ENCODE measurements at regions not wholly inside any gene's neighbourhood (a gene's known extent, or its start where the extent isn't known, plus 50 kb on each side); places are given as distances from the start of the nearest gene placed in this dataset.

GRCh38 chr13:54177466-54177865 is 1148.9 kb downstream of the OLFM4 start:
- Histone ChIP-seq H3K4me3 (ENCODE audit: low read depth in 1 of 3, low read length in 3 of 3) (no peak overlapping the region), H3K36me3 (ENCODE audit: control insufficient read depth in 3 of 3, insufficient read depth in 2 of 3, low read depth in 1 of 3, low read length in 3 of 3) (no peaks in the 10 kb centered on the region), H3K27ac (ENCODE audit: low read depth in 1 of 3, low read length in 2 of 3) (no peak overlapping the region), H3K4me1 (ENCODE audit: control insufficient read depth in 3 of 3, insufficient read depth in 2 of 3, low read depth in 1 of 3, low read length in 2 of 3) (no peaks in the 10 kb centered on the region), H3K27me3 (ENCODE audit: control insufficient read depth in 3 of 3, insufficient read depth in 3 of 3, low read length in 3 of 3) (no peaks in the 10 kb centered on the region), H3K9me3 (ENCODE audit: control insufficient read depth in 2 of 2, insufficient read depth in 1 of 2, low read depth in 1 of 2, low read length in 1 of 2) (no peaks in the 10 kb centered on the region)
- 11 to 49% (median 20%) methylated on average over 3 of the region's 3 CpGs for WGBS, 3 donors
- no peak for FAIRE-seq
- DNase-seq = no peak

- no peaks in the 10 kb centered on the region for H3K9me3 ChIP-seq (ENCODE audit: control insufficient read depth in 2 of 2, insufficient read depth in 1 of 2, low read depth in 1 of 2, low read length in 1 of 2)
- DNase-seq (no peak), FAIRE-seq (no peak)
- H3K27ac ChIP-seq (ENCODE audit: low read depth in 1 of 3, low read length in 2 of 3) = no peak overlapping the region
- H3K36me3 ChIP-seq (ENCODE audit: control insufficient read depth in 3 of 3, insufficient read depth in 2 of 3, low read depth in 1 of 3, low read length in 3 of 3) = no peaks in the 10 kb centered on the region
- H3K4me3 ChIP-seq (ENCODE audit: low read depth in 1 of 3, low read length in 3 of 3) = no peak overlapping the region
- WGBS, 3 donors = 2 to 59% (median 3%) methylated on average over 1 of the region's 1 CpG
- H3K27me3 ChIP-seq (ENCODE audit: control insufficient read depth in 3 of 3, insufficient read depth in 3 of 3, low read length in 3 of 3) = no peaks in the 10 kb centered on the region
- H3K4me1 ChIP-seq (ENCODE audit: control insufficient read depth in 3 of 3, insufficient read depth in 2 of 3, low read depth in 1 of 3, low read length in 2 of 3) = no peaks in the 10 kb centered on the region
Observed at GRCh38 chr13:54183166-54183565, 1154.6 kb downstream of the OLFM4 start.

- no peak overlapping the region for H3K27ac ChIP-seq (ENCODE audit: low read depth in 1 of 3, low read length in 2 of 3)
- H3K9me3 ChIP-seq (ENCODE audit: control insufficient read depth in 2 of 2, insufficient read depth in 1 of 2, low read depth in 1 of 2, low read length in 1 of 2) = no peaks in the 10 kb centered on the region
- no peak for DNase-seq
- FAIRE-seq = no peak
- H3K4me3 ChIP-seq (ENCODE audit: low read depth in 1 of 3, low read length in 3 of 3) = no peak overlapping the region
- WGBS, 3 donors = 77 to 81% (median 79%) methylated on average over 6 of the region's 6 CpGs
- H3K36me3 ChIP-seq (ENCODE audit: control insufficient read depth in 3 of 3, insufficient read depth in 2 of 3, low read depth in 1 of 3, low read length in 3 of 3) = no peaks in the 10 kb centered on the region
- H3K27me3 ChIP-seq (ENCODE audit: control insufficient read depth in 3 of 3, insufficient read depth in 3 of 3, low read length in 3 of 3) = no peaks in the 10 kb centered on the region
- no peaks in the 10 kb centered on the region for H3K4me1 ChIP-seq (ENCODE audit: control insufficient read depth in 3 of 3, insufficient read depth in 2 of 3, low read depth in 1 of 3, low read length in 2 of 3)
Observed at GRCh38 chr13:54183728-54184127, 1155.1 kb downstream of the OLFM4 start.

- Histone ChIP-seq H3K4me3 (ENCODE audit: low read depth in 1 of 3, low read length in 3 of 3) (no peak overlapping the region), H3K4me1 (ENCODE audit: control insufficient read depth in 3 of 3, insufficient read depth in 2 of 3, low read depth in 1 of 3, low read length in 2 of 3) (no peaks in the 10 kb centered on the region), H3K36me3 (ENCODE audit: control insufficient read depth in 3 of 3, insufficient read depth in 2 of 3, low read depth in 1 of 3, low read length in 3 of 3) (no peaks in the 10 kb centered on the region), H3K27ac (ENCODE audit: low read depth in 1 of 3, low read length in 2 of 3) (no peak overlapping the region), H3K9me3 (ENCODE audit: control insufficient read depth in 2 of 2, insufficient read depth in 1 of 2, low read depth in 1 of 2, low read length in 1 of 2) (no peaks in the 10 kb centered on the region), H3K27me3 (ENCODE audit: control insufficient read depth in 3 of 3, insufficient read depth in 3 of 3, low read length in 3 of 3) (no peaks in the 10 kb centered on the region)
- DNase-seq = no peak
- 85 to 87% (median 86%) methylated on average over 4 of the region's 4 CpGs for WGBS, 3 donors
- no peak for FAIRE-seq
Observed at GRCh38 chr13:54184576-54184975, 1156.0 kb downstream of the OLFM4 start.

- Histone ChIP-seq H3K4me1 (ENCODE audit: control insufficient read depth in 3 of 3, insufficient read depth in 2 of 3, low read depth in 1 of 3, low read length in 2 of 3) (no peaks in the 10 kb centered on the region), H3K27me3 (ENCODE audit: control insufficient read depth in 3 of 3, insufficient read depth in 3 of 3, low read length in 3 of 3) (no peaks in the 10 kb centered on the region), H3K4me3 (ENCODE audit: low read depth in 1 of 3, low read length in 3 of 3) (no peak overlapping the region), H3K36me3 (ENCODE audit: control insufficient read depth in 3 of 3, insufficient read depth in 2 of 3, low read depth in 1 of 3, low read length in 3 of 3) (no peaks in the 10 kb centered on the region), H3K9me3 (ENCODE audit: control insufficient read depth in 2 of 2, insufficient read depth in 1 of 2, low read depth in 1 of 2, low read length in 1 of 2) (no peaks in the 10 kb centered on the region), H3K27ac (ENCODE audit: low read depth in 1 of 3, low read length in 2 of 3) (no peak overlapping the region)
- FAIRE-seq (no peak), DNase-seq (no peak)
- 51 to 62% (median 51%) methylated on average over 2 of the region's 2 CpGs for WGBS, 3 donors
Observed at GRCh38 chr13:54185101-54185500, 1156.5 kb downstream of the OLFM4 start.

GRCh38 chr13:54185785-54186184 is 1157.2 kb downstream of the OLFM4 start:
- WGBS, 3 donors = 48 to 52% (median 52%) methylated on average over 1 of the region's 1 CpG
- no peak overlapping the region for H3K27ac ChIP-seq (ENCODE audit: low read depth in 1 of 3, low read length in 2 of 3)

GRCh38 chr13:54187461-54187860 is 1158.8 kb downstream of the OLFM4 start:
- H3K4me1 ChIP-seq (ENCODE audit: control insufficient read depth in 3 of 3, insufficient read depth in 2 of 3, low read depth in 1 of 3, low read length in 2 of 3) = no peaks in the 10 kb centered on the region
- H3K27ac ChIP-seq (ENCODE audit: low read depth in 1 of 3, low read length in 2 of 3) = no peak overlapping the region
- H3K36me3 ChIP-seq (ENCODE audit: control insufficient read depth in 3 of 3, insufficient read depth in 2 of 3, low read depth in 1 of 3, low read length in 3 of 3) = no peaks in the 10 kb centered on the region
- H3K4me3 ChIP-seq (ENCODE audit: low read depth in 1 of 3, low read length in 3 of 3) = no peak overlapping the region
- no peaks in the 10 kb centered on the region for H3K9me3 ChIP-seq (ENCODE audit: control insufficient read depth in 2 of 2, insufficient read depth in 1 of 2, low read depth in 1 of 2, low read length in 1 of 2)
- WGBS, 3 donors = 85 to 92% (median 91%) methylated on average over 1 of the region's 1 CpG
- DNase-seq = no peak
- FAIRE-seq = no peak
- H3K27me3 ChIP-seq (ENCODE audit: control insufficient read depth in 3 of 3, insufficient read depth in 3 of 3, low read length in 3 of 3) = no peaks in the 10 kb centered on the region

More at GRCh38 chr13:54185785-54186184, 1157.2 kb downstream of the OLFM4 start:
- DNase-seq (no peak), FAIRE-seq (no peak)
- H3K4me3 ChIP-seq (ENCODE audit: low read depth in 1 of 3, low read length in 3 of 3) = no peak overlapping the region
- H3K36me3 ChIP-seq (ENCODE audit: control insufficient read depth in 3 of 3, insufficient read depth in 2 of 3, low read depth in 1 of 3, low read length in 3 of 3) = no peaks in the 10 kb centered on the region
- H3K9me3 ChIP-seq (ENCODE audit: control insufficient read depth in 2 of 2, insufficient read depth in 1 of 2, low read depth in 1 of 2, low read length in 1 of 2) = no peaks in the 10 kb centered on the region
- no peaks in the 10 kb centered on the region for H3K27me3 ChIP-seq (ENCODE audit: control insufficient read depth in 3 of 3, insufficient read depth in 3 of 3, low read length in 3 of 3)
- no peaks in the 10 kb centered on the region for H3K4me1 ChIP-seq (ENCODE audit: control insufficient read depth in 3 of 3, insufficient read depth in 2 of 3, low read depth in 1 of 3, low read length in 2 of 3)

- no peak for FAIRE-seq
- H3K4me3 ChIP-seq (ENCODE audit: low read depth in 1 of 3, low read length in 3 of 3) = no peak overlapping the region
- WGBS, 3 donors = 62 to 67% (median 65%) methylated on average over 5 of the region's 5 CpGs
- no peaks in the 10 kb centered on the region for H3K36me3 ChIP-seq (ENCODE audit: control insufficient read depth in 3 of 3, insufficient read depth in 2 of 3, low read depth in 1 of 3, low read length in 3 of 3)
- no peaks in the 10 kb centered on the region for H3K27me3 ChIP-seq (ENCODE audit: control insufficient read depth in 3 of 3, insufficient read depth in 3 of 3, low read length in 3 of 3)
- DNase-seq = no peak
- no peaks in the 10 kb centered on the region for H3K9me3 ChIP-seq (ENCODE audit: control insufficient read depth in 2 of 2, insufficient read depth in 1 of 2, low read depth in 1 of 2, low read length in 1 of 2)
- H3K27ac ChIP-seq (ENCODE audit: low read depth in 1 of 3, low read length in 2 of 3) = no peak overlapping the region
- no peaks in the 10 kb centered on the region for H3K4me1 ChIP-seq (ENCODE audit: control insufficient read depth in 3 of 3, insufficient read depth in 2 of 3, low read depth in 1 of 3, low read length in 2 of 3)
Observed at GRCh38 chr13:54194233-54195024, 1165.8 kb downstream of the OLFM4 start.

GRCh38 chr13:54196684-54197083 is 1168.1 kb downstream of the OLFM4 start:
- Histone ChIP-seq H3K27ac (ENCODE audit: low read depth in 1 of 3, low read length in 2 of 3) (no peak overlapping the region), H3K36me3 (ENCODE audit: control insufficient read depth in 3 of 3, insufficient read depth in 2 of 3, low read depth in 1 of 3, low read length in 3 of 3) (no peaks in the 10 kb centered on the region), H3K27me3 (ENCODE audit: control insufficient read depth in 3 of 3, insufficient read depth in 3 of 3, low read length in 3 of 3) (no peaks in the 10 kb centered on the region), H3K4me3 (ENCODE audit: low read depth in 1 of 3, low read length in 3 of 3) (no peak overlapping the region), H3K9me3 (ENCODE audit: control insufficient read depth in 2 of 2, insufficient read depth in 1 of 2, low read depth in 1 of 2, low read length in 1 of 2) (no peaks in the 10 kb centered on the region), H3K4me1 (ENCODE audit: control insufficient read depth in 3 of 3, insufficient read depth in 2 of 3, low read depth in 1 of 3, low read length in 2 of 3) (no peaks in the 10 kb centered on the region)
- no peak for DNase-seq
- FAIRE-seq = no peak
